D721Med (cell line): ENCODE measurements at regions not wholly inside any gene's neighbourhood (a gene's known extent, or its start where the extent isn't known, plus 50 kb on each side); places are given as distances from the start of the nearest gene placed in this dataset.
"Not testable (repeated sequence)": the region's sequence is repeated elsewhere in the genome, so short reads cannot be mapped to it uniquely, and the experiment has no call there.

ENCODE experiments used
- DNase-seq: peaks from one replicate; pipeline ENCODE4 v3.0.0; 2011; ENCODE audit warnings: low spot score; ENCODE audit not compliant: insufficient read length
- FAIRE-seq: peaks from 2 replicates; lab custom pipeline; 2011; peaks lifted over from hg19 to GRCh38; lab: Jason Lieb, UNC
- CTCF ChIP-seq: IDR thresholded peaks from 2 replicates; pipeline ENCODE4 v1.5.1; 2012; ENCODE audit warnings: mild to moderate bottlenecking, control low read depth; ENCODE audit not compliant: insufficient read depth; ENCODE audit errors: missing control alignments

DNA sequence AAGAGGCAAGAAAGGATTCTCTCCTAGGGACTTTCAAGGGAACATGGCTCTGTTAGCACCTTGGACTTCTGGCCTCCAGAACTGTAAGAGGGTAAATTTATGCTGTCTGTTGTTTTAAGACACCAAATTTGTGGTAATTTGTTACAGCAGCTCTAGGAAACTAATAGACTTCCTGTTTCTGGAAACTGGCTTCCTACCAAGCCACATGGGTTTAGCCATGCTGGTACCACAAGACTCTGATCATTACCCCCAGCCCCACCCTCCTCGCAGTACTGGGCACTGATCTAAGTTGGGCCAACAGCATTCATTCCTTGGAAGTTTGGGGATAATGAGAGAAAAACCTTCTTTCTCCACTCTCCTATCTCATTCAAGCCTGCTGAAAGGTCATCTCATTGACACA is 109.5 kb upstream of the SMLR1 start:
- FAIRE-seq (no peak), DNase-seq (no peak)
- no peak for TF ChIP-seq CTCF

DNA sequence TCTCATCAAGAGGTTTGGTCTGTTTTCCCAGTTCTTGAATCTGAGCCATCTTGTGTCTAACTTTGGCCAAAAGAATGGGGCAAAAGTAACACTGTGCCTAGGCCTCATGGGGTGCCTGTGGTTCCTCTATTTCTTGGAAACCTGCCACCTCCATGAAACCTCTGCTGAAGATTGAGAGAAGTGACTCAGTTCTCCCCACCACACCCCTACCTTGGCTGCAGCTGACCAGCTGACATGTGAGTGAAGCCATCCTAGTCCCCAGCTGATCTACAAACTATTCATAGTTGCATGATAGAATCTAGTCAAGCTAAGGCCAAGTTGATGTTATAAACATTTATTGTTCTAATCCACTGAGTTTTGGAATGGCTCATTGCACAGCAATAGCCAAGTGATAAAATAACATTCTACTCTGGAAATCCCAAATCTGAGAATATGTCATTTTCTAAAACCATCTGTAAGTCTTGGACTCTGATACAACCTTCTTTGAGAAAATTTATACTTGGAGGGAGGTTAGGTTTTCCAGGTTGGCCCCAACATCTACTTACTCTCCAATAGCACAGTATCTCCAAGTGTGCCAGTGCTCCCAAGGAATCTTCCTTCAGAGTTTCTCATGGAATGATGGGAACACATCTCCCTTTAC is 107.0 kb upstream of the SMLR1 start:
- FAIRE-seq (no peak), DNase-seq (no peak)
- TF ChIP-seq CTCF: no peak

DNA sequence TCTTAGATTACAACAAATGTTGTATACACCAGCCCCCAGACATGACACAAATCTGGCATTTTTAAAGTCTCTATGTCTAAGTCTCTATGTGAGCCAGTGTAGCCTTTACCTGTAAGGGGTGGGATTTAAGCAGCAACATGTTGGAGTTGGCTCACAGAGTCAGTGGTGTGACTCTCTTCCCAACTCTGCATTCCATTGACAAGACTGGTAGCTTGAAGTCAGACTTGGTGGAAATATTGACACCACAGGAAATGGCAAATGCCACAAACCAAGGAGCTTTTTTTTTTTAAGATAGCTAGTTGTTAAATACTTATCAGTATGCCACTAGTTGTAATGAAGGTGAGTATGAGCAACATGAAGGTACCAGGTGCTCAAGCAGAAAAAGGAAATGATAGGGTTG is 103.1 kb upstream of the SMLR1 start:
- DNase-seq (no peak), FAIRE-seq (no peak)
- no peak for TF ChIP-seq CTCF

GRCh38 chr6:130725551-130725950 is 101.7 kb upstream of the SMLR1 start:
- DNase-seq: no peak
- no peak for FAIRE-seq
- no peak for TF ChIP-seq CTCF

GRCh38 chr6:130728064-130728463 is 99.1 kb upstream of the SMLR1 start:
- FAIRE-seq: not testable (repeated sequence)

GRCh38 chr6:130730600-130730999 is 96.6 kb upstream of the SMLR1 start:
- DNase-seq (no peak), FAIRE-seq (no peak)
- no peak for TF ChIP-seq CTCF

More at GRCh38 chr6:130728064-130728463, 99.1 kb upstream of the SMLR1 start:
- not testable (repeated sequence) for DNase-seq

DNA sequence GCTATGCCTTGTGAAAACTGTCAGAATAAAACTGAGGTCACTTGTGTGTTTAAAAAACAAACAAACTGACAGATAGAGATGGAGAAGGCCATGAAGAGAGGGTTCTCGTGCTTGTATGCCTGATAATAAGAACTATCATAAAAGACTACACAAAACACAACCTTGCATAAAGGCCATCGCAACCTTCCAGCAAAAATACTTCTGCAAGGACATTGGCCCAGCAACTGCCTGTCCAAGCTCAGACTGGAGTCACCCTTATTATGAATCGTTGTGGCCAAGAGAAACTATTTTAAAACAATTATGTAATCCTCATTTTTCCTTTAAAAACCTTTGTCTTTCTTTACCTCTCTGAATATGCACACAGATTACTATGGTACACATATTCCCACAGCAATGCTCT is 93.0 kb upstream of the SMLR1 start:
- no peak for TF ChIP-seq CTCF
- DNase-seq (no peak), FAIRE-seq (no peak)

DNA sequence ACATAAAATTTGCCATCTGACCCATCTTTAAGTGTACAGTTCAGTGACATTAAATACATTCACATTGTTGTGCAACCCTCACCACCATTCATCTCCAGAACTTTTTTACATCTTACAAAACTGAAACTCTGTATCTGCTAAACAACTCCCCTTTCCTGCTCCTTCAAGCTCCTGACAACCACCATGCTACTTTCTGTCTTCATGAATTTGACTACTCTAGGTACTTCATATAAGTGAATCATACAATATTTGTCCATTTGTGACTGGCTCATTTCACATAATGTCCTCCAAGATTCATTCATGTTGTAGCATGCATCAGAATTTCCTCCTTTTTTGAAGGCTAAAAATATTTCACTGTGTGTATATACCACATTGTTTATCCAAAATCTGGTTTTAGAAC is 86.9 kb upstream of the SMLR1 start:
- TF ChIP-seq CTCF: no peak
- DNase-seq: no peak
- FAIRE-seq: no peak
